Keratinocyte (primary cell): ENCODE measurements at regions not wholly inside any gene's neighbourhood (a gene's known extent, or its start where the extent isn't known, plus 50 kb on each side); places are given as distances from the start of the nearest gene placed in this dataset.

Experiments used
- CTCF ChIP-seq, 3 experiments: IDR thresholded peaks in 1 of 3; conservative IDR thresholded peaks in 1 of 3; optimal IDR thresholded peaks in 1 of 3; 2 replicates in 2 of 3; 3 replicates in 1 of 3; pipeline versions ENCODE3 to v1.5.1; 2011; ENCODE audit warnings: low read length in 3 of 3, mild to moderate bottlenecking in 3 of 3, moderate library complexity in 2 of 3, control low read depth in 1 of 3, inconsistent platforms in 1 of 3; ENCODE audit not compliant: insufficient read depth in 2 of 3; ENCODE audit errors: extremely low read depth in 1 of 3
- EZH2 ChIP-seq: IDR thresholded peaks from one replicate; pipeline ENCODE4 v1.6.1; 2012; ENCODE audit warnings: inconsistent platforms, mild to moderate bottlenecking, low read length, moderate library complexity

GRCh38 chr6:147852772-147853171 lies 344.3 kb downstream of the SAMD5 start:
- TF ChIP-seq EZH2 (no peak), CTCF (optimal IDR thresholded peaks at IDR 0.05 in 1 of 3, IDR thresholded peaks at IDR 0.05 in 1 of 3, conservative IDR thresholded peaks at IDR 0.05 in 1 of 3; ENCODE audit: extremely low read depth in 1 of 3, insufficient read depth in 2 of 3, low read length in 3 of 3) (no peak)
